H1 (cell line): ENCODE measurements at regions not wholly inside any gene's neighbourhood (a gene's known extent, or its start where the extent isn't known, plus 50 kb on each side); places are given as distances from the start of the nearest gene placed in this dataset.

Source experiments
- CTCF ChIA-PET: fragments of 300-600 bp; sonication (Branson Sonifier 250); formaldehyde crosslinking; loops from one replicate; lab custom pipeline; 2021; ENCODE audit not compliant: partially characterized antibody; lab: Charles Lee
- POLR2A ChIA-PET: fragments of 300-600 bp; sonication (Branson Sonifier 250); formaldehyde crosslinking; loops from one replicate; lab custom pipeline; 2021; ENCODE audit warnings: inconsistent platforms; ENCODE audit not compliant: partially characterized antibody; lab: Charles Lee
- DNase-seq, 2 experiments: peaks; one replicate each; pipeline versions ENCODE4 v3.0.0 to v3.0.0-alpha.2; 2010 to 2022; ENCODE audit warnings: low spot score in 2 of 2, low read depth in 1 of 2, mixed read lengths in 1 of 2
- FAIRE-seq: peaks from 2 replicates; lab custom pipeline; 2011; peaks lifted over from hg19 to GRCh38; lab: Jason Lieb, UNC
- H2AFZ ChIP-seq: 2 replicates; pipeline ENCODE4 v1.8.1; 2012; ENCODE audit warnings: low read length, inconsistent platforms
- H2AK5ac ChIP-seq: 2 replicates; pipeline ENCODE4 v1.6.1; 2013; ENCODE audit warnings: low read depth, low read length
- H2BK120ac ChIP-seq: replicated peaks from 2 replicates; pipeline ENCODE3; 2013; ENCODE audit warnings: low read depth, low read length, inconsistent platforms
- H2BK12ac ChIP-seq: 2 replicates; pipeline ENCODE4 v1.6.1; 2013; ENCODE audit warnings: low read depth, low read length
- H2BK15ac ChIP-seq: 2 replicates; pipeline ENCODE4 v1.6.1; 2013; ENCODE audit warnings: low read length
- H2BK20ac ChIP-seq: 2 replicates; pipeline ENCODE4 v1.6.1; 2013; ENCODE audit warnings: low read length
- H2BK5ac ChIP-seq: 2 replicates; pipeline ENCODE4 v1.6.1; 2013; ENCODE audit warnings: low read depth, low read length
- H3K14ac ChIP-seq: 2 replicates; pipeline ENCODE4 v1.6.1; 2013; ENCODE audit warnings: inconsistent platforms; ENCODE audit not compliant: insufficient read length
- H3K18ac ChIP-seq: 2 replicates; pipeline ENCODE4 v1.6.1; 2013; ENCODE audit warnings: low read length; ENCODE audit errors: extremely low read depth
- H3K23ac ChIP-seq: 2 replicates; pipeline ENCODE4 v1.6.1; 2013; ENCODE audit warnings: inconsistent platforms; ENCODE audit not compliant: insufficient read length
- H3K23me2 ChIP-seq: 2 replicates; pipeline ENCODE4 v1.6.1; 2013; ENCODE audit warnings: low read depth, low read length
- H3K27ac ChIP-seq: 2 replicates; pipeline ENCODE4 v1.6.1; 2011; ENCODE audit warnings: low read depth, low read length, inconsistent platforms
- H3K27me3 ChIP-seq, 4 experiments: replicated peaks in 1 of 4; 1 replicate in 1 of 4; 2 replicates in 3 of 4; pipeline versions ENCODE4 v1.6.1 to v1.8.1; 2011 to 2013; ENCODE audit warnings: low read length in 3 of 4, mild to moderate bottlenecking in 3 of 4, inconsistent platforms in 2 of 4, mixed read lengths in 2 of 4, moderate library complexity in 1 of 4; ENCODE audit not compliant: control insufficient read depth in 3 of 4, insufficient read depth in 3 of 4; ENCODE audit errors: extremely low read depth in 1 of 4
- H3K36me3 ChIP-seq, 4 experiments: 2 replicates each; pipeline versions ENCODE4 v1.6.1 to v1.8.1; 2011 to 2013; ENCODE audit warnings: mild to moderate bottlenecking in 4 of 4, low read length in 3 of 4, moderate library complexity in 2 of 4, control low read depth in 1 of 4, inconsistent platforms in 1 of 4; ENCODE audit not compliant: insufficient read depth in 4 of 4, control insufficient read depth in 2 of 4
- H3K4ac ChIP-seq: replicated peaks from 2 replicates; pipeline ENCODE3; 2013; ENCODE audit warnings: low read length, low read depth, mixed read lengths, inconsistent platforms; ENCODE audit not compliant: insufficient read length
- H3K4me1 ChIP-seq, 4 experiments: replicated peaks in 1 of 4; 1 replicate in 1 of 4; 2 replicates in 3 of 4; pipeline versions ENCODE4 v1.6.1 to v1.8.1; 2011 to 2013; ENCODE audit warnings: low read length in 3 of 4, inconsistent platforms in 2 of 4, mixed read lengths in 1 of 4; ENCODE audit not compliant: insufficient read depth in 4 of 4, control insufficient read depth in 3 of 4
- H3K4me2 ChIP-seq, 2 experiments: 2 replicates each; pipeline versions ENCODE4 v1.6.1 to v1.8.1; 2011 to 2013; ENCODE audit warnings: low read depth in 2 of 2, low read length in 2 of 2, control low read depth in 1 of 2, inconsistent platforms in 1 of 2, mild to moderate bottlenecking in 1 of 2; ENCODE audit not compliant: insufficient read depth in 1 of 2
- H3K4me3 ChIP-seq, 4 experiments: fragments of 200-600, 300-600 bp in 1 of 4; sonication (generic), shearing (Covaris generic), sonication (Bioruptor Twin) in 1 of 4; 2 replicates each; pipeline versions ENCODE4 v1.5.1 to v1.8.1; 2011 to 2016; ENCODE audit warnings: low read length in 4 of 4, low read depth in 3 of 4, control low read depth in 2 of 4, inconsistent platforms in 2 of 4, mild to moderate bottlenecking in 2 of 4, mixed read lengths in 1 of 4, moderate library complexity in 1 of 4; ENCODE audit not compliant: insufficient read depth in 2 of 4; ENCODE audit errors: extremely low read depth in 1 of 4
- H3K56ac ChIP-seq: replicated peaks from 2 replicates; pipeline ENCODE3; 2013; ENCODE audit warnings: low read depth, mild to moderate bottlenecking, mixed read lengths, low read length, inconsistent platforms; ENCODE audit not compliant: insufficient read length
- H3K79me1 ChIP-seq: 2 replicates; pipeline ENCODE4 v1.6.1; 2013; ENCODE audit warnings: low read depth, low read length, control low read depth
- H3K79me2 ChIP-seq, 2 experiments: 2 replicates each; pipeline versions ENCODE4 v1.6.1 to v1.8.1; 2012 to 2013; ENCODE audit warnings: low read length in 2 of 2, mild to moderate bottlenecking in 2 of 2, inconsistent platforms in 1 of 2; ENCODE audit not compliant: insufficient read depth in 2 of 2, control insufficient read depth in 1 of 2
- H3K9ac ChIP-seq, 4 experiments: replicated peaks in 1 of 4; 1 replicate in 1 of 4; 2 replicates in 3 of 4; pipeline versions ENCODE4 v1.6.1 to v1.8.1; 2011 to 2013; ENCODE audit warnings: low read depth in 3 of 4, low read length in 3 of 4, control low read depth in 2 of 4, mild to moderate bottlenecking in 2 of 4, moderate library complexity in 2 of 4, inconsistent platforms in 1 of 4; ENCODE audit errors: extremely low read depth in 1 of 4
- H3K9me3 ChIP-seq, 2 experiments: 2 replicates each; pipeline versions ENCODE4 v1.6.1 to v1.8.1; 2012 to 2013; ENCODE audit warnings: mild to moderate bottlenecking in 2 of 2, moderate library complexity in 2 of 2, control low read depth in 1 of 2, inconsistent platforms in 1 of 2, low read depth in 1 of 2, low read length in 1 of 2, mixed read lengths in 1 of 2; ENCODE audit not compliant: insufficient read depth in 2 of 2
- H4K20me1 ChIP-seq, 2 experiments: replicated peaks in 1 of 2; 2 replicates each; pipeline versions ENCODE3 to v1.8.1; 2011 to 2013; ENCODE audit warnings: inconsistent platforms in 2 of 2, low read length in 2 of 2, mild to moderate bottlenecking in 1 of 2; ENCODE audit not compliant: insufficient read depth in 2 of 2, control insufficient read depth in 1 of 2
- H4K5ac ChIP-seq: 2 replicates; pipeline ENCODE4 v1.6.1; 2013; ENCODE audit warnings: low read length, low read depth, mixed read lengths, inconsistent platforms; ENCODE audit not compliant: insufficient read length
- H4K8ac ChIP-seq: 2 replicates; pipeline ENCODE4 v1.8.0; 2013; ENCODE audit warnings: mild to moderate bottlenecking, moderate library complexity, low read length, inconsistent platforms; ENCODE audit not compliant: insufficient read depth; ENCODE audit errors: extremely low read depth
- H4K91ac ChIP-seq: replicated peaks from 2 replicates; pipeline ENCODE3; 2013; ENCODE audit warnings: low read length, mixed read lengths, inconsistent platforms; ENCODE audit not compliant: insufficient read length
- BCL11A ChIP-seq, 2 experiments: IDR thresholded peaks; one replicate each; pipeline ENCODE4 v1.6.1; 2011; ENCODE audit warnings: low read depth in 2 of 2, low read length in 2 of 2, mild to moderate bottlenecking in 2 of 2
- CBX8 ChIP-seq: fragments of 300-800, 300-1000 bp; sonication (generic); IDR thresholded peaks from 2 replicates; pipeline ENCODE4 v1.7.1; 2016; ENCODE audit warnings: low read depth, low read length, borderline replicate concordance
- CEBPB ChIP-seq: IDR thresholded peaks from 2 replicates; pipeline ENCODE4 v1.6.1; 2012; ENCODE audit warnings: low read depth, low read length
- CHD2 ChIP-seq: IDR thresholded peaks from 2 replicates; pipeline ENCODE4 v1.6.1; 2012; ENCODE audit warnings: low read length, improper control_type of control experiment
- EZH2 ChIP-seq: fragments of 200-600 bp; sonication (generic); IDR thresholded peaks from 2 replicates; pipeline ENCODE4 v1.7.1; 2012; ENCODE audit warnings: low read depth, mild to moderate bottlenecking, moderate library complexity, low read length, inconsistent platforms; ENCODE audit not compliant: severe bottlenecking
- GTF2F1 ChIP-seq: IDR thresholded peaks from 2 replicates; pipeline ENCODE4 v1.6.1; 2012; ENCODE audit warnings: low read depth, low read length, improper control_type of control experiment, borderline replicate concordance
- SAP30 ChIP-seq: fragments of 300-600 bp; sonication (generic); IDR thresholded peaks from 2 replicates; pipeline ENCODE4 v1.7.1; 2012; ENCODE audit warnings: low read length, moderate library complexity, mild to moderate bottlenecking, inconsistent platforms; ENCODE audit not compliant: insufficient read depth, insufficient replicate concordance
- SP2 ChIP-seq: IDR thresholded peaks from 2 replicates; pipeline ENCODE4 v1.6.1; 2012; ENCODE audit warnings: mild to moderate bottlenecking, low read length, inconsistent platforms
- WGBS, 2 experiments: shearing (Covaris generic) in 1 of 2; methylation state at CpG; one replicate each; pipeline versions ENCODE4 v1.1.6 to v1.1.7; 2013 to 2015; ENCODE audit warnings: low lambda C conversion rate in 2 of 2, mixed read lengths in 2 of 2, inconsistent platforms in 1 of 2, low coverage in 1 of 2, missing lambda C conversion rate in 1 of 2; ENCODE audit not compliant: insufficient replicate concordance in 2 of 2, insufficient coverage in 1 of 2, insufficient read length in 1 of 2; ENCODE audit errors: extremely low coverage in 1 of 2, missing lambda C conversion rate in 1 of 2; 5-methylcytosine and 5-hydroxymethylcytosine counted together

DNA sequence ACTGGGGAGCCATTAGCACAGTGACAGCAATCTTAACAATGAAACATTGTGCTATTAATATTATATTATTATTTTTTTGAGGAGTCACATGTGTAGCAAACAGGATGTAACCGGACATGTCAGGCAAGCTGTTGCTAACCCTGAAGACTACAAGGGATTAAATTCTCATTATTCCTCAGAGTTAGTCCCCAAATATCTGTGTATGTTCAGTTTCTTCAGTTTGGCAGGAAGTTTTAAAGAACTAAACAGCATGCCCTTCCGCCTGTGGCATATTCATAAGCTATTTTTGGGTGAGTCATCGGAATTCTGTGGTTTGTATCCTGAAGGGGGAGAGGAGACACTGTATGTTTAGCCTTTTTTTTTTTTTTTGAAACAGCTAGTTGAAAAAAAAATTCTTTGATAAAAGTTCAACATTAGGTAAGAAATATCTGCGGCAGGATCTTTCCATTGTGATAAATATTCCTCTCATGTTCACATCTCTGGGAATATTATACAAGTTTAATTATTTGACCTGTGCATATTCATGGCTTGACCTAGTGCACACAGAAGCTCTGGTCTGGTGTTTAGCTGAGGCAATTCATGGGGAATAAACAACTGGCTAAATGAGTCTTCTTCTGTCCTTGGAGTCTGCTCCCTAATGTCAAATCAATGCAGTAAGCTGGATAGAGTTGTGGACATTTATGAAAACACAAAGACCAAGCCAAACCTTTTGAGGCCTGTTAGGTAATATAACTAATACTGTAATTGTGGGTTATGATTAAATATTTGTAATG is 202.7 kb upstream of the CDKN2B start:
- H3K79me1 ChIP-seq = no peaks in the 10 kb centered on the region
- no peaks in the 10 kb centered on the region for H3K4me1 ChIP-seq
- no peak overlapping the region for H2BK12ac ChIP-seq
- no peak for DNase-seq
- H3K23me2 ChIP-seq = no peaks in the 10 kb centered on the region
- no peak overlapping the region for H3K4ac ChIP-seq
- no peak overlapping the region for H2AK5ac ChIP-seq
- H3K4me3 ChIP-seq = no peak overlapping the region
- CTCF ChIA-PET = interaction anchor here (0.9 to 1.4 kb wide), 2 partner anchors 12 to 13 kb away, joined by 3 read pairs; no protein-coding TSS in a partner anchor
- H3K9ac ChIP-seq = no peak overlapping the region
- no peak overlapping the region for H2BK20ac ChIP-seq
- H4K20me1 ChIP-seq = no peaks in the 10 kb centered on the region
- H2AFZ ChIP-seq = no peak overlapping the region
- H4K5ac ChIP-seq = no peak overlapping the region
- no peak overlapping the region for H3K56ac ChIP-seq
- H3K9me3 ChIP-seq = no peaks in the 10 kb centered on the region
- no peak overlapping the region for H4K8ac ChIP-seq
- H3K4me2 ChIP-seq = no peak overlapping the region
- H3K18ac ChIP-seq = no peak overlapping the region
- POLR2A ChIA-PET = no interaction called here
- TF ChIP-seq GTF2F1 = no peak
- no peak for TF ChIP-seq SAP30
- no peak for TF ChIP-seq CEBPB
- TF ChIP-seq SP2 = no peak
- no peak for TF ChIP-seq EZH2
- TF ChIP-seq CHD2 = no peak
- TF ChIP-seq CBX8 = no peak
- TF ChIP-seq BCL11A (IDR thresholded peaks at IDR 0.05; ENCODE audit: low read depth in 2 of 2, low read length in 2 of 2) = no peak
- no peak overlapping the region for H3K23ac ChIP-seq
- H3K14ac ChIP-seq = no peak overlapping the region
- H3K79me2 ChIP-seq = no peaks in the 10 kb centered on the region
- no peak overlapping the region for H2BK5ac ChIP-seq
- no peaks in the 10 kb centered on the region for H3K36me3 ChIP-seq
- H4K91ac ChIP-seq = no peak overlapping the region
- FAIRE-seq = no peak
- no peak overlapping the region for H3K27ac ChIP-seq
- no peak overlapping the region for H2BK120ac ChIP-seq
- H2BK15ac ChIP-seq = no peak overlapping the region
- 88% methylated on average over 4 of the region's 4 CpGs; no CpG with 5 or more reads in 1 of the 2 experiments for WGBS, 2 experiments
- no peaks in the 10 kb centered on the region; a peak in 1 of 7 replicates for H3K27me3 ChIP-seq
